ENCODE measurements at regions not wholly inside any gene's neighbourhood (a gene's known extent, or its start where the extent isn't known, plus 50 kb on each side); places are given as distances from the start of the nearest gene placed in this dataset.

DNA sequence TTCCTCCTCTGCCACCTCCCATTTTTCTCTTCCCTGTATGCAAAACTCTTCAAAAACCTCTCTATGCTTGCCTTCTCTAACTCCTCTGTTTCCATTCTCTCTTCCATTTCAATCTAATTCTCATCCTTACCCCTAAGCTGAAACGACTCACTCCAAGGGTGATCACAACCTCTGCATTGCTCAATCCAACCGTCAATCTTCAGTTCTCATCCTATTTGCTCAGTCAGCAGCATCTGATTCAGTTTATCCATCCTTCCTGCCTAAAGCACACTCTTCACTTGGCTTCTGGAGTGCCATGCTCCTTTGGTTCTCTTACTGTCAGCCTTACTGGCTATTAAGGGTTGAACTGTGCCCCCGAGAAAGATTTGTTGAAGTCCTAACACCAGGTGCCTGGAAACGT, 163.5 kb upstream of the NEBL start:
- Histone ChIP-seq H3K79me2 (ENCODE audit: insufficient read depth, low read length) (no peaks in the 10 kb centered on the region), H3K36me3 (ENCODE audit: insufficient read depth, low read length) (no peaks in the 10 kb centered on the region), H3K4me1 (ENCODE audit: insufficient read depth, low read length) (no peaks in the 10 kb centered on the region), H3K4me2 (ENCODE audit: insufficient read depth, low read length) (no peak overlapping the region), H3K27ac (ENCODE audit: low read depth, low read length) (no peak overlapping the region), H4K20me1 (ENCODE audit: insufficient read depth, low read length) (no peaks in the 10 kb centered on the region), H3K27me3 (ENCODE audit: insufficient read depth, low read length) (no peaks in the 10 kb centered on the region), H3K9me3 (ENCODE audit: low read depth, low read length) (peaks cover 3% of the 10 kb centered on the region), H3K4me3 (ENCODE audit: insufficient read depth, low read length) (no peak overlapping the region), H2AFZ (ENCODE audit: low read length) (no peak overlapping the region)
- DNase-seq (ENCODE audit: insufficient read length, low spot score, missing footprints), result no peak
- TF ChIP-seq, protein P1, sequence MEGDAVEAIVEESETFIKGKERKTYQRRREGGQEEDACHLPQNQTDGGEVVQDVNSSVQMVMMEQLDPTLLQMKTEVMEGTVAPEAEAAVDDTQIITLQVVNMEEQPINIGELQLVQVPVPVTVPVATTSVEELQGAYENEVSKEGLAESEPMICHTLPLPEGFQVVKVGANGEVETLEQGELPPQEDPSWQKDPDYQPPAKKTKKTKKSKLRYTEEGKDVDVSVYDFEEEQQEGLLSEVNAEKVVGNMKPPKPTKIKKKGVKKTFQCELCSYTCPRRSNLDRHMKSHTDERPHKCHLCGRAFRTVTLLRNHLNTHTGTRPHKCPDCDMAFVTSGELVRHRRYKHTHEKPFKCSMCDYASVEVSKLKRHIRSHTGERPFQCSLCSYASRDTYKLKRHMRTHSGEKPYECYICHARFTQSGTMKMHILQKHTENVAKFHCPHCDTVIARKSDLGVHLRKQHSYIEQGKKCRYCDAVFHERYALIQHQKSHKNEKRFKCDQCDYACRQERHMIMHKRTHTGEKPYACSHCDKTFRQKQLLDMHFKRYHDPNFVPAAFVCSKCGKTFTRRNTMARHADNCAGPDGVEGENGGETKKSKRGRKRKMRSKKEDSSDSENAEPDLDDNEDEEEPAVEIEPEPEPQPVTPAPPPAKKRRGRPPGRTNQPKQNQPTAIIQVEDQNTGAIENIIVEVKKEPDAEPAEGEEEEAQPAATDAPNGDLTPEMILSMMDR (IDR thresholded peaks at IDR 0.05; ENCODE audit: extremely low read depth, low read depth, low read length), result no peak

DNA sequence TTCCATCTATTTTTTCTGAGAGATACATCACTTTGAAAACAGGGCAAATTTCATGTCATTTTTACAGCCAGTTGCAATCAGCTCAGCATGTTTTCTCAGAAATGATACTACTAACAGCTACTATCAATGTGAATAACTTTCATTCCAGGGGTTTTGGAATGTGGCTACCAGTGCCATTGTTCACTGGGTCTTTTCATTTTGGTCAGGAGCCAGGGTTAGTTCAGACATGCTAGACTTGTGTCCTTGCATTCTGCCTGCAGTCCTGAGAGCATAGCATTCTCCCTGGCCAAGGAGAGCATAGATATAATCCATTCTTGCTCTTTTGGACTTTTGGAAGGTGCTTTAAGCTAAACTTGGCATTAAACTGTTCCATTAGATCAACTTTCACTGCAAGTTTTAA, 160.9 kb upstream of the NEBL start:
- no peak for DNase-seq (ENCODE audit: insufficient read length, low spot score, missing footprints)
- no peak overlapping the region for H3K4me2 ChIP-seq (ENCODE audit: insufficient read depth, low read length)

DNA sequence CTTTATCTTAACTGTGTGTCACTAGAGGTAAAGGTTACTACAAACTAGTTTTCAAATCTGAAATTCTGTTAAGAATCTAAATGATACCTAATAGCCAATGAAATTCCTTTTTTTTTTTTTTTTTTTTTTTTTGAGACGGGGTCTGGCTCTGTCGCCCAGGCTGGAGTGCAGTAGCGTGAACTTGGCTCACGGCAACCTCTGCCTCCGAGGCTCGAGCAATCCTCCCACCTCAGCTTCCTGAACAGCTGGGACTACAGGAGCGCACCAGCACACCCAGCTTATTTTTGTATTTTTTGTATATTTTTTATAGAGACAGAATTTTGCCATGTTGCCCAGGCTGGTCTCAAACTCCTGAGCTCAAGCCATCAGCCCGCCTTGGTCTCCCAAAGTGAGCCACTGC, 160.3 kb upstream of the NEBL start:
- Histone ChIP-seq H3K9me3 (ENCODE audit: low read depth, low read length) (peaks cover 3% of the 10 kb centered on the region), H3K27me3 (ENCODE audit: insufficient read depth, low read length) (no peaks in the 10 kb centered on the region), H3K79me2 (ENCODE audit: insufficient read depth, low read length) (no peaks in the 10 kb centered on the region), H3K4me3 (ENCODE audit: insufficient read depth, low read length) (no peak overlapping the region), H2AFZ (ENCODE audit: low read length) (no peak overlapping the region), H3K4me2 (ENCODE audit: insufficient read depth, low read length) (no peak overlapping the region), H3K4me1 (ENCODE audit: insufficient read depth, low read length) (no peaks in the 10 kb centered on the region), H4K20me1 (ENCODE audit: insufficient read depth, low read length) (no peaks in the 10 kb centered on the region), H3K27ac (ENCODE audit: low read depth, low read length) (no peak overlapping the region), H3K36me3 (ENCODE audit: insufficient read depth, low read length) (no peaks in the 10 kb centered on the region)
- TF ChIP-seq, protein P1 (IDR thresholded peaks at IDR 0.05; ENCODE audit: extremely low read depth, low read depth, low read length), result no peak
- no peak for DNase-seq (ENCODE audit: insufficient read length, low spot score, missing footprints)

More for the DNA sequence above, 160.9 kb upstream of the NEBL start:
- Histone ChIP-seq H3K4me3 (ENCODE audit: insufficient read depth, low read length) (no peak overlapping the region), H3K27ac (ENCODE audit: low read depth, low read length) (no peak overlapping the region), H3K79me2 (ENCODE audit: insufficient read depth, low read length) (no peaks in the 10 kb centered on the region), H2AFZ (ENCODE audit: low read length) (no peak overlapping the region), H3K36me3 (ENCODE audit: insufficient read depth, low read length) (no peaks in the 10 kb centered on the region), H3K27me3 (ENCODE audit: insufficient read depth, low read length) (no peaks in the 10 kb centered on the region), H3K9me3 (ENCODE audit: low read depth, low read length) (peaks cover 3% of the 10 kb centered on the region), H4K20me1 (ENCODE audit: insufficient read depth, low read length) (no peaks in the 10 kb centered on the region), H3K4me1 (ENCODE audit: insufficient read depth, low read length) (no peaks in the 10 kb centered on the region)
- TF ChIP-seq, protein P1 (IDR thresholded peaks at IDR 0.05; ENCODE audit: extremely low read depth, low read depth, low read length), result no peak

DNA sequence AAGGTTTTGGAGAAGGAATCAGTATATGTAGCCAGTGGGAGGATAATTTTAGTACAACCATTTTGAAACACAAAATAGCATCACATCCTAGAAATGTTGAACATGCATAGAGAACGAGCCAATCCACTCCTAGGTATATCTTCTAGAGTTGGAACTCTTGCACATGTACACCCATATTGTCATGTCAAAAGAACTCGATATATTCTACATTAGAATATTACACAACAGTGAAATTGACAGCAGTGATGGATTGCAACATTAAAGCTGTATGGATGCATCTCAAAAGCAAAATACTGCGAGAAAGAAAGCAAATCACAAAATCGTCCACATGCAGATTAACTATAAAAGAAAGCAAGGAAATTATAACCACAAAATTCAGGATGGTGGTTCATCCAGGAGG, 159.3 kb upstream of the NEBL start:
- H3K36me3 ChIP-seq (ENCODE audit: insufficient read depth, low read length), result no peaks in the 10 kb centered on the region
- no peak for DNase-seq (ENCODE audit: insufficient read length, low spot score, missing footprints)
- H3K27ac ChIP-seq (ENCODE audit: low read depth, low read length), result no peak overlapping the region
- TF ChIP-seq, protein P1 (IDR thresholded peaks at IDR 0.05; ENCODE audit: extremely low read depth, low read depth, low read length), result no peak
- H3K4me1 ChIP-seq (ENCODE audit: insufficient read depth, low read length), result no peaks in the 10 kb centered on the region
- peaks cover 3% of the 10 kb centered on the region for H3K9me3 ChIP-seq (ENCODE audit: low read depth, low read length)
- H2AFZ ChIP-seq (ENCODE audit: low read length), result no peak overlapping the region
- H3K79me2 ChIP-seq (ENCODE audit: insufficient read depth, low read length), result no peaks in the 10 kb centered on the region
- H4K20me1 ChIP-seq (ENCODE audit: insufficient read depth, low read length), result no peaks in the 10 kb centered on the region
- H3K4me2 ChIP-seq (ENCODE audit: insufficient read depth, low read length), result no peak overlapping the region
- H3K4me3 ChIP-seq (ENCODE audit: insufficient read depth, low read length), result no peak overlapping the region
- no peaks in the 10 kb centered on the region for H3K27me3 ChIP-seq (ENCODE audit: insufficient read depth, low read length)
